Upper lobe of right lung (tissue), 1 donor: ENCODE measurements at regions not wholly inside any gene's neighbourhood (a gene's known extent, or its start where the extent isn't known, plus 50 kb on each side); places are given as distances from the start of the nearest gene placed in this dataset.

Source experiments
- ATAC-seq: fragments of 200-7000 bp; cut with Tn5 transposase; one replicate; pipeline ENCODE4 v1.9.1; 2020; ENCODE audit warnings: mild to moderate bottlenecking, moderate library complexity
- DNase-seq: peaks from one replicate; pipeline ENCODE4 v3.0.0-alpha.2; 2020
- H3K27ac ChIP-seq: fragments of 200-600 bp; one replicate; pipeline ENCODE4 v1.8.0; 2022
- H3K27me3 ChIP-seq: fragments of 200-600 bp; one replicate; pipeline ENCODE4 v1.8.0; 2022; ENCODE audit warnings: mild to moderate bottlenecking
- H3K36me3 ChIP-seq: fragments of 200-600 bp; one replicate; pipeline ENCODE4 v1.8.0; 2022
- H3K4me1 ChIP-seq: fragments of 200-600 bp; one replicate; pipeline ENCODE4 v1.8.0; 2022
- H3K4me3 ChIP-seq: fragments of 200-600 bp; one replicate; pipeline ENCODE4 v1.8.0; 2022; ENCODE audit warnings: mild to moderate bottlenecking
- H3K9me3 ChIP-seq: fragments of 200-600 bp; one replicate; pipeline ENCODE4 v1.8.0; 2022
- intact Hi-C: fragments of 100-400 bp; cut with DNase I; formaldehyde crosslinking; loops from one replicate; pipeline ENCODE4 v1.11.0; 2022
- TF ChIP-seq, protein P1 (sequence below): fragments of 200-600 bp; IDR thresholded peaks from one replicate; pipeline ENCODE4 v1.8.0; 2022; ENCODE audit warnings: antibody characterized with exemption
- donor health status: DM: no; HTN: yes; CAD: no; lungs with severe emphysema.

DNA sequence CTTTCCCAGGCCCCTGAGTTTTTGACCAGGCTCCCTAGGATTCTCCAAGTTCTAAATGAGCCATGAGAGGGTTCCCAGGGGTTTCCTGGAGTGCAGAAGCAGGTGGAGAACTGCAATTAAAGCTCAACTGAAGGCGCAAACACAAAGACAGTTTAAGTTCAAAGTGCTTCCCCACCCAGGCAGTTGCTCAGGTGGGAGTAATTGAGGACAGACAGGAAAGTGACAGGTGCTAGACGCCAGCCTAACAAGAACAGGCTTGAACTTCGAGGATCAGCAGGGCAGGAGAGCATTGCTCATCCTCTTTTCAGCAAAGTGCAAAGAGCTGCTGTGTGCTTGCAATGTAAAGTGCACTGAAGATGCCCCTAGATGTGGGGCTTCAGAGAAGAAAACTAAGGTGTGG, 77.2 kb upstream of the ST8SIA3 start:
- Histone ChIP-seq H3K36me3 (no peaks in the 10 kb centered on the region), H3K9me3 (no peaks in the 10 kb centered on the region), H3K4me1 (no peaks in the 10 kb centered on the region), H3K27me3 (no peaks in the 10 kb centered on the region), H3K27ac (no peak overlapping the region), H3K4me3 (no peak overlapping the region)
- TF ChIP-seq, protein P1, sequence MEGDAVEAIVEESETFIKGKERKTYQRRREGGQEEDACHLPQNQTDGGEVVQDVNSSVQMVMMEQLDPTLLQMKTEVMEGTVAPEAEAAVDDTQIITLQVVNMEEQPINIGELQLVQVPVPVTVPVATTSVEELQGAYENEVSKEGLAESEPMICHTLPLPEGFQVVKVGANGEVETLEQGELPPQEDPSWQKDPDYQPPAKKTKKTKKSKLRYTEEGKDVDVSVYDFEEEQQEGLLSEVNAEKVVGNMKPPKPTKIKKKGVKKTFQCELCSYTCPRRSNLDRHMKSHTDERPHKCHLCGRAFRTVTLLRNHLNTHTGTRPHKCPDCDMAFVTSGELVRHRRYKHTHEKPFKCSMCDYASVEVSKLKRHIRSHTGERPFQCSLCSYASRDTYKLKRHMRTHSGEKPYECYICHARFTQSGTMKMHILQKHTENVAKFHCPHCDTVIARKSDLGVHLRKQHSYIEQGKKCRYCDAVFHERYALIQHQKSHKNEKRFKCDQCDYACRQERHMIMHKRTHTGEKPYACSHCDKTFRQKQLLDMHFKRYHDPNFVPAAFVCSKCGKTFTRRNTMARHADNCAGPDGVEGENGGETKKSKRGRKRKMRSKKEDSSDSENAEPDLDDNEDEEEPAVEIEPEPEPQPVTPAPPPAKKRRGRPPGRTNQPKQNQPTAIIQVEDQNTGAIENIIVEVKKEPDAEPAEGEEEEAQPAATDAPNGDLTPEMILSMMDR = no peak
- intact Hi-C loops = no loop called here
- DNase-seq (no peak), ATAC-seq (no peak)

DNA sequence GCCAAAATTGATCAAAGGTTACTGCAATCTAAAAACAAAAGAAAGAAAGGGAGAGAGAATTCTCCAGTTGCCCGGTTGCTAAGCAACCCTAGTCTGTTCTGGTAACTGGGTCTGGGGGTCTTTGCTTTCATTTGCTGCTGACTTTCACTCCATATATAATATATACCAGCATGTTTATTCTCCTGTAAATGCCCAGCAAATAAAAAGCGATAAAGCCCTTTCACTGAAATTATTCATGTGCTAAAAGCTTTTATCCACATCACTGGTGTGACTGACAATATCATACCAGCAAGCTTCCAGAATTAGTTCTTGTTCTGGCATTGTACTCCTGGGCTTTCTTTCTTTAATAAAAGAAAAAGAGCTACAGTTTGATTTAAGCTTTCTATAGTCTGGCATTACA, 75.5 kb upstream of the ST8SIA3 start:
- intact Hi-C loops = no loop called here
- DNase-seq (no peak), ATAC-seq (no peak)

DNA sequence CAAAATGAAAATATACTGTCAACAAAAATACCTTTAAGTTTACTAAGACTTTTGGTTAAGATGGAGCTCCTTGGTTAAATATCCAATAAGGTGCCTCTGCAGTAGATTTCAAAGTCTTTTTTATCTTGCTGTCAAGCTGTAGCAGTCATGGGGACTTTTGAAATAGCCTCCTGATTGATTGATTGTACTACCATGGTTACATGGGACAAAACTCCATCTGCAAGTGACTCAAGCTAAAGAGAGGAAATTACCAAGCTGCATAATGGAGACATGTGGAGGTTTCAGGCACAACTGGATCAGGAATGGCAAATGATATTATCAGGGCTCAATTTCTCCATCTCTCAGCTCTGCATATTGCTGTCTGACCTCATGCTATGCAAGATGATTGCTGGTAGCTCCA, 73.4 kb upstream of the ST8SIA3 start:
- Histone ChIP-seq H3K9me3 (no peaks in the 10 kb centered on the region), H3K36me3 (no peaks in the 10 kb centered on the region), H3K4me1 (no peaks in the 10 kb centered on the region), H3K27ac (no peak overlapping the region), H3K4me3 (no peak overlapping the region), H3K27me3 (no peaks in the 10 kb centered on the region)
- intact Hi-C loops = no loop called here
- no peak for DNase-seq
- no peak for ATAC-seq
- TF ChIP-seq, protein P1 = no peak

More for the DNA sequence above, 75.5 kb upstream of the ST8SIA3 start:
- no peaks in the 10 kb centered on the region for H3K27me3 ChIP-seq
- no peak overlapping the region for H3K27ac ChIP-seq
- no peaks in the 10 kb centered on the region for H3K36me3 ChIP-seq
- H3K4me1 ChIP-seq = no peaks in the 10 kb centered on the region
- H3K4me3 ChIP-seq = no peak overlapping the region
- no peaks in the 10 kb centered on the region for H3K9me3 ChIP-seq
- TF ChIP-seq, protein P1 = no peak

DNA sequence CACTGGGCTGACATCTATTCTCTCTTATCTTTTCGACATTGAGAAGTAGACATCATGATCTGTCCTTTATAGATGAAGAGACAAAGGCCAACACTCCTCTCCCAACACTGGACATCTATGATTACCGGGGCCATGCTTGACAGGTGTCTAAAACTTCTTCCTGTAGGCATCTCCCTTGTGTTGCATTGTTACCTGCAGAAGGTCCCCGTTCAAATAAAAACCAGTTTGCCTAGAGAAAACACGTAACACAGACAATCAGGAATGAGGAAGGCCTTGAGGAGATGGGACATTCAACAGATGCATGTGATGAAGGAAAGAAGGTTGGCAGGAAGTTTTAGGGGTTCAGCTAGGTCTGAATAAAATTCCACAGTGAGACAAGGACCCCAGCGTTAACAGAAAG, 70.8 kb upstream of the ST8SIA3 start:
- Histone ChIP-seq H3K4me1 (no peaks in the 10 kb centered on the region), H3K9me3 (no peaks in the 10 kb centered on the region), H3K36me3 (no peaks in the 10 kb centered on the region), H3K27ac (no peak overlapping the region), H3K4me3 (no peak overlapping the region), H3K27me3 (no peaks in the 10 kb centered on the region)
- TF ChIP-seq, protein P1 = no peak
- no peak for DNase-seq
- intact Hi-C loops = no loop called here
- ATAC-seq = no peak

DNA sequence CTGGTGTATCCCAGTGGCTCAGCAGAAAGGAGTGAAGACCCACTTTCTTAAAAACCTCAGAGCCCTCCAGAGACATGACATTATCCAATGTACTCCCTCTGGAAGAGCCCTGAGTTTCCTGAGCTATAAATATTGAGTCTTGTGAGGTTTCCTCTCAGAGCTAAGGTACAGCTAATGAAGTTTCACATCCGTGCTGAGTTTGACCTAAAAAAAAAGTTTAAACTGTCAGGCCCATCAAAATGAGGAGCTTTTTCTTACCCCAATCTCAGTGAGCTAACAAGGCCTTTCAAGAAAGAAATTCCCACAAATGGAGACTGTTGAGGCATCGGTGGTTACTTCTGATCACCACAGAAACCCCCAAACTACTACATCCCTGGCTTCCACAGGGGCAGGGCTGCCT, 65.4 kb upstream of the ST8SIA3 start:
- Histone ChIP-seq H3K27ac (no peak overlapping the region), H3K4me1 (no peaks in the 10 kb centered on the region), H3K36me3 (no peaks in the 10 kb centered on the region), H3K9me3 (no peaks in the 10 kb centered on the region), H3K27me3 (no peaks in the 10 kb centered on the region), H3K4me3 (no peak overlapping the region)
- no peak for ATAC-seq
- intact Hi-C loops = no loop called here
- no peak for DNase-seq
- TF ChIP-seq, protein P1 = no peak

DNA sequence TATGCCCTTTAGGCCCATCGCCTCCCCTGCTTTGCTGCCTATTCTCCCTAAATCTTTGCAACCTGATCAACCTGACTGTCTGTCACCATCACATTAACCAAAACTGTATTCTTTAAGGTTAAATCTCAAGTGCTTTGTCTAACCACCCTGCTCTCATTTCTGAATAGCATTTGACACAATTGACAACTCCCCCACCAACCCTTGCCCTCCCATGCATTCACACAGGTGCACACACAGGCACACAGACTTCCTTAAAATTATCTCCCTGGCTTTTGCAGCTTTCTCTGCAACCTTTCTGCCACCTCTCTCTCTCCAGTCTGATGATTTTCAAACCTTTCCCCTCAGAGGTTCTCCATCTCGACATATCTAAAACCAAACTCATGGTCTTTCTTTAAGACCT, 64.6 kb upstream of the ST8SIA3 start:
- H3K27me3 ChIP-seq = no peaks in the 10 kb centered on the region
- no peak for DNase-seq
- TF ChIP-seq, protein P1 = no peak
- H3K4me3 ChIP-seq = no peak overlapping the region
- intact Hi-C loops = no loop called here
- H3K4me1 ChIP-seq = no peaks in the 10 kb centered on the region
- no peaks in the 10 kb centered on the region for H3K9me3 ChIP-seq
- no peaks in the 10 kb centered on the region for H3K36me3 ChIP-seq
- no peak for ATAC-seq
- H3K27ac ChIP-seq = no peak overlapping the region
